Thyroid gland (tissue), 4 donors: ENCODE measurements at regions not wholly inside any gene's neighbourhood (a gene's known extent, or its start where the extent isn't known, plus 50 kb on each side); places are given as distances from the start of the nearest gene placed in this dataset.

ENCODE experiments used
- POLR2A ChIP-seq, 2 donors: fragments of 450-650 bp; IDR thresholded peaks; one replicate each; pipeline ENCODE4 v1.6.1; 2017; ENCODE audit warnings: antibody characterized with exemption in 2 of 2, mild to moderate bottlenecking in 2 of 2, moderate library complexity in 1 of 2
- TF ChIP-seq, protein P1 (sequence below), 6 experiments: fragments of 200-600 bp in 3 of 6; fragments of 450-650 bp in 3 of 6; sonication (generic) in 3 of 6; IDR thresholded peaks; one replicate each; pipeline ENCODE4 v1.5.1; 2016 to 2019; ENCODE audit warnings: antibody characterized with exemption in 6 of 6, mild to moderate bottlenecking in 2 of 6, inconsistent platforms in 1 of 6, moderate library complexity in 1 of 6

DNA sequence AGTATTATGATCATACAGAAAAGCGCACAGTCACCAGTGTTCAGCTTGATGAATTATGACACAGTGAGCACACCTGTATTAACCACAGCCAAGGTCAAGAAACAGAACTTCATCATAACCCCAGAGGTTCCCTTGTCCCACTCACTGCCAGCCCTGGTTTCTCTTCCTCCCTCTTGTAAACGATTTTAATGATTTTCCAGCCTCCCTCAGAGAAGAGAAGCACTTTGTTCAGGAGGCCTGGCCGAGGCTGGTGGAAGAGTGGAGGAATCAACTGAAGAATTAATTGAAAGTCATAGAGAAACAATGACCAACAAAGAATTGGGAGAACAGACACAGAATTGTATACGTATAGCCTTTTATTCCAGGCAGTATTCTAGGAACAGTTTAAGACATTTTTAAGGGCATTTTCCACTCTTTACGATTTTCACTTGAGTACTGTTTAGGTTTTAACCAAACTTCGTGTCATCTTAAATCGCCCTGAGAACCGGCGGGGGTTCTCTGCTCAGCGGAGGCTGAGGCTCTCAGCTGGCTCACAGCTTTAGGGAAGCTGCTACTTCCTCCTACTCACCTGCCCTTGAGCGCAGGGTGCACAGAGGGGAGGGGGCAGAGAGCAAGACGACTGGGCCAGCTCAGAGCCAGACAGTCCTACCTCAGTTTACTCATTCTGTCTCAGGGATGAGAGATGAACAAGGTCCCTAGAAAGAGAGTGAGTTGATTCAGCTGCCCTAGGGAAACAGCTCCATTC, 108.6 kb downstream of the AKAP11 start:
- TF ChIP-seq, protein P1, sequence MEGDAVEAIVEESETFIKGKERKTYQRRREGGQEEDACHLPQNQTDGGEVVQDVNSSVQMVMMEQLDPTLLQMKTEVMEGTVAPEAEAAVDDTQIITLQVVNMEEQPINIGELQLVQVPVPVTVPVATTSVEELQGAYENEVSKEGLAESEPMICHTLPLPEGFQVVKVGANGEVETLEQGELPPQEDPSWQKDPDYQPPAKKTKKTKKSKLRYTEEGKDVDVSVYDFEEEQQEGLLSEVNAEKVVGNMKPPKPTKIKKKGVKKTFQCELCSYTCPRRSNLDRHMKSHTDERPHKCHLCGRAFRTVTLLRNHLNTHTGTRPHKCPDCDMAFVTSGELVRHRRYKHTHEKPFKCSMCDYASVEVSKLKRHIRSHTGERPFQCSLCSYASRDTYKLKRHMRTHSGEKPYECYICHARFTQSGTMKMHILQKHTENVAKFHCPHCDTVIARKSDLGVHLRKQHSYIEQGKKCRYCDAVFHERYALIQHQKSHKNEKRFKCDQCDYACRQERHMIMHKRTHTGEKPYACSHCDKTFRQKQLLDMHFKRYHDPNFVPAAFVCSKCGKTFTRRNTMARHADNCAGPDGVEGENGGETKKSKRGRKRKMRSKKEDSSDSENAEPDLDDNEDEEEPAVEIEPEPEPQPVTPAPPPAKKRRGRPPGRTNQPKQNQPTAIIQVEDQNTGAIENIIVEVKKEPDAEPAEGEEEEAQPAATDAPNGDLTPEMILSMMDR (IDR thresholded peaks at IDR 0.05): no peak
- TF ChIP-seq POLR2A (IDR thresholded peaks at IDR 0.05): no peak
